ENCODE measurements at regions not wholly inside any gene's neighbourhood (a gene's known extent, or its start where the extent isn't known, plus 50 kb on each side); places are given as distances from the start of the nearest gene placed in this dataset.

GRCh38 chr12:39125566-39125965, 220.2 kb upstream of the CPNE8 start:
- DNase-seq (ENCODE audit: low spot score): no peak

- DNase-seq (ENCODE audit: low spot score): no peak
Observed at GRCh38 chr12:39124768-39125167, 219.4 kb upstream of the CPNE8 start.

GRCh38 chr12:39123580-39124253, 218.3 kb upstream of the CPNE8 start:
- DNase-seq (ENCODE audit: low spot score): no peak

- DNase-seq (ENCODE audit: low spot score): no peak
Observed at GRCh38 chr12:39122562-39123204, 217.3 kb upstream of the CPNE8 start.

GRCh38 chr12:39116861-39117260, 211.5 kb upstream of the CPNE8 start:
- DNase-seq (ENCODE audit: low spot score): no peak

- DNase-seq (ENCODE audit: low spot score): no peak
Observed at GRCh38 chr12:39112064-39112463, 206.7 kb upstream of the CPNE8 start.

- no peak for DNase-seq (ENCODE audit: low spot score)
Observed at GRCh38 chr12:39105111-39105510, 199.7 kb upstream of the CPNE8 start.

GRCh38 chr12:39103552-39104165, 198.3 kb upstream of the CPNE8 start:
- DNase-seq (ENCODE audit: low spot score): peak; percentile 61

GRCh38 chr12:39102474-39103209, 197.3 kb upstream of the CPNE8 start:
- DNase-seq (ENCODE audit: low spot score): no peak

GRCh38 chr12:39095636-39096330, 190.4 kb upstream of the CPNE8 start:
- DNase-seq (ENCODE audit: low spot score): no peak

- no peak for DNase-seq (ENCODE audit: low spot score)
Observed at GRCh38 chr12:39081910-39082309, 176.5 kb upstream of the CPNE8 start.

GRCh38 chr12:39077226-39077625, 171.8 kb upstream of the CPNE8 start:
- DNase-seq (ENCODE audit: low spot score): no peak

GRCh38 chr12:39074063-39074462, 168.7 kb upstream of the CPNE8 start:
- DNase-seq (ENCODE audit: low spot score): no peak

- no peak for DNase-seq (ENCODE audit: low spot score)
Observed at GRCh38 chr12:39072658-39073057, 167.3 kb upstream of the CPNE8 start.

- no peak for DNase-seq (ENCODE audit: low spot score)
Observed at GRCh38 chr12:39071611-39072010, 166.2 kb upstream of the CPNE8 start.

GRCh38 chr12:39070775-39071174, 165.4 kb upstream of the CPNE8 start:
- no peak for DNase-seq (ENCODE audit: low spot score)

GRCh38 chr12:39065455-39065854, 160.1 kb upstream of the CPNE8 start:
- DNase-seq (ENCODE audit: low spot score): no peak

GRCh38 chr12:39064708-39065107, 159.3 kb upstream of the CPNE8 start:
- no peak for DNase-seq (ENCODE audit: low spot score)

- no peak for DNase-seq (ENCODE audit: low spot score)
Observed at GRCh38 chr12:39062266-39062996, 157.0 kb upstream of the CPNE8 start.

GRCh38 chr12:39061576-39061975, 156.2 kb upstream of the CPNE8 start:
- no peak for DNase-seq (ENCODE audit: low spot score)

- no peak for DNase-seq (ENCODE audit: low spot score)
Observed at GRCh38 chr12:39048395-39048794, 143.0 kb upstream of the CPNE8 start.
